GM10248 (cell line): ENCODE measurements at regions not wholly inside any gene's neighbourhood (a gene's known extent, or its start where the extent isn't known, plus 50 kb on each side); places are given as distances from the start of the nearest gene placed in this dataset.

Experiments used
- CTCF ChIA-PET: fragments of 300-600 bp; sonication (Branson Sonifier 250); formaldehyde crosslinking; extraction: SDS; loops from one replicate; lab custom pipeline; 2021; ENCODE audit warnings: antibody characterized with exemption; lab: Yijun Ruan, JAX
- POLR2A ChIA-PET: fragments of 350-650 bp; sonication (Branson Sonifier 250); formaldehyde crosslinking; extraction: SDS; loops from one replicate; lab custom pipeline; 2020; ENCODE audit warnings: antibody characterized with exemption; lab: Yijun Ruan, JAX
- DNase-seq: peaks from one replicate; pipeline ENCODE4 v3.0.0; 2012; ENCODE audit errors: extremely low spot score
- TF ChIP-seq, protein P1 (sequence below): IDR thresholded peaks from 2 replicates; pipeline ENCODE4 v1.5.1; 2012; ENCODE audit warnings: mild to moderate bottlenecking, low read depth; ENCODE audit errors: extremely low read depth, missing control alignments, control extremely low read depth

- POLR2A ChIA-PET: no interaction called here
- CTCF ChIA-PET: no interaction called here
- TF ChIP-seq, protein P1, sequence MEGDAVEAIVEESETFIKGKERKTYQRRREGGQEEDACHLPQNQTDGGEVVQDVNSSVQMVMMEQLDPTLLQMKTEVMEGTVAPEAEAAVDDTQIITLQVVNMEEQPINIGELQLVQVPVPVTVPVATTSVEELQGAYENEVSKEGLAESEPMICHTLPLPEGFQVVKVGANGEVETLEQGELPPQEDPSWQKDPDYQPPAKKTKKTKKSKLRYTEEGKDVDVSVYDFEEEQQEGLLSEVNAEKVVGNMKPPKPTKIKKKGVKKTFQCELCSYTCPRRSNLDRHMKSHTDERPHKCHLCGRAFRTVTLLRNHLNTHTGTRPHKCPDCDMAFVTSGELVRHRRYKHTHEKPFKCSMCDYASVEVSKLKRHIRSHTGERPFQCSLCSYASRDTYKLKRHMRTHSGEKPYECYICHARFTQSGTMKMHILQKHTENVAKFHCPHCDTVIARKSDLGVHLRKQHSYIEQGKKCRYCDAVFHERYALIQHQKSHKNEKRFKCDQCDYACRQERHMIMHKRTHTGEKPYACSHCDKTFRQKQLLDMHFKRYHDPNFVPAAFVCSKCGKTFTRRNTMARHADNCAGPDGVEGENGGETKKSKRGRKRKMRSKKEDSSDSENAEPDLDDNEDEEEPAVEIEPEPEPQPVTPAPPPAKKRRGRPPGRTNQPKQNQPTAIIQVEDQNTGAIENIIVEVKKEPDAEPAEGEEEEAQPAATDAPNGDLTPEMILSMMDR: no peak
- no peak for DNase-seq
Measured at GRCh38 chr2:173855661-173856060, 109.5 kb downstream of the SP3 start.
